ENCODE measurements at regions not wholly inside any gene's neighbourhood (a gene's known extent, or its start where the extent isn't known, plus 50 kb on each side); places are given as distances from the start of the nearest gene placed in this dataset.

DNA sequence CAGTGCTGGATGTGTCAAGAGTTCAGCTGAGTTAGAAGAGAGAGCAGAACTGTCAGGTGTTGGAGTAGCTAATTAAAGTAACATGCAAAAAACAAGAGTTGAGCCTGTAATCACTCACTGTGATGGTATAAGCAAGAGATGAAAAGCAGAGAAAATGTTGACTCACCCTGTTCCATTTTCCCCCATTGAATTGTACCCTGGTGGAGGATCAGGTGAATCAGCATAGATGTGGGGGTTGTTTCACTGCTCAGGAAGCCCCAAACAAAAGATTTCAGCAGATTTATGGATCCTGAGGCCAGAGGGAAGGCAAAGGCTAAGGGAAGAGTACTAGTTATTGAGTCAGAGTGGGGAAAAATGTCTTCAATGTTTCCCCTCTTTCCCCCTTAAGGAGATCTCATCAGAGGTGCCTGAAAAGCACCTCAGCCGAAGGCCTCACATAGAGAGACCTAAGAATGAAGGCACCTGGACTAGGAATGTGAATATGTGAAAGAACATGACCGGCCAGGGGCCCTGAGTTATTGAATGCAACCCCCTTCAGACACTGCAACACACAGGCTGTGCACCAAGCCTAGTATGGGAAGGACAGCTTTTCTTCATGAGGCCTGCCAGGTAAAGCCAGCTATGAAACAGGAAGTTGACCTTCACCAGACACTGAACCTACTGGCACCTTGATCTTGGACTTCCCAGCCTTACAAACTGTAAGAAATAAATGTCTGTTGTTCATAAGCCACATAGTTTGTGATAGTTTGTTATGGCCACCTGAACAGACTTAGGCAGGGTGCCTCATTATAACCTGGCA is 90.1 kb downstream of the TMCO5A start:
- TF ChIP-seq, protein P1, sequence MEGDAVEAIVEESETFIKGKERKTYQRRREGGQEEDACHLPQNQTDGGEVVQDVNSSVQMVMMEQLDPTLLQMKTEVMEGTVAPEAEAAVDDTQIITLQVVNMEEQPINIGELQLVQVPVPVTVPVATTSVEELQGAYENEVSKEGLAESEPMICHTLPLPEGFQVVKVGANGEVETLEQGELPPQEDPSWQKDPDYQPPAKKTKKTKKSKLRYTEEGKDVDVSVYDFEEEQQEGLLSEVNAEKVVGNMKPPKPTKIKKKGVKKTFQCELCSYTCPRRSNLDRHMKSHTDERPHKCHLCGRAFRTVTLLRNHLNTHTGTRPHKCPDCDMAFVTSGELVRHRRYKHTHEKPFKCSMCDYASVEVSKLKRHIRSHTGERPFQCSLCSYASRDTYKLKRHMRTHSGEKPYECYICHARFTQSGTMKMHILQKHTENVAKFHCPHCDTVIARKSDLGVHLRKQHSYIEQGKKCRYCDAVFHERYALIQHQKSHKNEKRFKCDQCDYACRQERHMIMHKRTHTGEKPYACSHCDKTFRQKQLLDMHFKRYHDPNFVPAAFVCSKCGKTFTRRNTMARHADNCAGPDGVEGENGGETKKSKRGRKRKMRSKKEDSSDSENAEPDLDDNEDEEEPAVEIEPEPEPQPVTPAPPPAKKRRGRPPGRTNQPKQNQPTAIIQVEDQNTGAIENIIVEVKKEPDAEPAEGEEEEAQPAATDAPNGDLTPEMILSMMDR (IDR thresholded peaks at IDR 0.05), result no peak
- no peak for TF ChIP-seq POLR2A (IDR thresholded peaks at IDR 0.05)

Measured in Peyer's patch (tissue), 4 donors.